K562 (cell line): ENCODE measurements at regions not wholly inside any gene's neighbourhood (a gene's known extent, or its start where the extent isn't known, plus 50 kb on each side); places are given as distances from the start of the nearest gene placed in this dataset.

Source experiments
- HDAC1 ChIP-seq, 2 experiments: fragments of 450-650 bp; IDR thresholded peaks; 2 replicates each; pipeline ENCODE4 v1.6.1; 2016 to 2017; ENCODE audit warnings: inconsistent platforms in 1 of 2, mild to moderate bottlenecking in 1 of 2, moderate library complexity in 1 of 2
- KDM5B ChIP-seq: fragments of 200-600 bp; sonication (generic); IDR thresholded peaks from 2 replicates; pipeline ENCODE4 v1.6.1; 2012; ENCODE audit warnings: low read depth, mild to moderate bottlenecking, moderate library complexity, low read length, control low read depth, inconsistent platforms; ENCODE audit not compliant: insufficient replicate concordance
- MTA3 ChIP-seq: fragments of 450-650 bp; formaldehyde crosslinking; IDR thresholded peaks from 2 replicates; pipeline ENCODE4 v1.6.1; 2017; ENCODE audit warnings: mild to moderate bottlenecking, borderline replicate concordance
- NCOA2 ChIP-seq, 2 experiments: fragments of 450-650 bp; IDR thresholded peaks; 2 replicates each; pipeline ENCODE4 v1.6.1; 2018; ENCODE audit warnings: mild to moderate bottlenecking in 2 of 2, moderate library complexity in 1 of 2; ENCODE audit not compliant: partially characterized antibody in 2 of 2
- NFE2L1 ChIP-seq: fragments of 450-650 bp; IDR thresholded peaks from 2 replicates; pipeline ENCODE4 v1.6.1; 2016; ENCODE audit warnings: missing genetic modification characterization, low read depth, mild to moderate bottlenecking, missing compliant biosample characterization, moderate library complexity, borderline replicate concordance
- NFYB ChIP-seq: IDR thresholded peaks from 2 replicates; pipeline ENCODE4 v1.6.1; 2011; ENCODE audit warnings: mild to moderate bottlenecking, moderate library complexity; ENCODE audit not compliant: insufficient read length; ENCODE audit errors: extremely low read depth
- NR1H2 ChIP-seq: sonication (generic); formaldehyde crosslinking; IDR thresholded peaks from 2 replicates; pipeline ENCODE4 v1.4.0; 2020; ENCODE audit warnings: mild to moderate bottlenecking, missing genetic modification reagents
- NUFIP1 ChIP-seq: fragments of 450-650 bp; IDR thresholded peaks from 2 replicates; pipeline ENCODE4 v1.6.1; 2018; ENCODE audit not compliant: partially characterized antibody
- TAF7 ChIP-seq: fragments of 450-650 bp; IDR thresholded peaks from 2 replicates; pipeline ENCODE4 v1.6.1; 2016; ENCODE audit warnings: missing genetic modification characterization, missing compliant biosample characterization
- ZBTB8A ChIP-seq: fragments of 450-650 bp; IDR thresholded peaks from 2 replicates; pipeline ENCODE4 v1.6.1; 2018; ENCODE audit warnings: mild to moderate bottlenecking, moderate library complexity; ENCODE audit not compliant: partially characterized antibody
- ZNF224 ChIP-seq: sonication (generic); formaldehyde crosslinking; IDR thresholded peaks from 2 replicates; pipeline ENCODE4 v1.8.0; 2022; ENCODE audit warnings: mild to moderate bottlenecking, missing genetic modification reagents
- ZNF586 ChIP-seq: fragments of 450-650 bp; formaldehyde crosslinking; conservative IDR thresholded peaks from 2 replicates; pipeline ENCODE4 v1.4.0; 2020; ENCODE audit warnings: mild to moderate bottlenecking, moderate library complexity
- ZNF696 ChIP-seq: fragments of 250-450 bp; sonication (Bioruptor Pico); conservative IDR thresholded peaks from 2 replicates; pipeline ENCODE4 v1.4.0; 2020; ENCODE audit warnings: mild to moderate bottlenecking, moderate library complexity
- TF ChIP-seq, protein P1 (sequence below): fragments of 200-600 bp; sonication (generic); IDR thresholded peaks from one replicate; pipeline ENCODE4 v1.6.1; 2012; ENCODE audit warnings: mild to moderate bottlenecking, low read depth, low read length, inconsistent platforms
- TF ChIP-seq, protein P2 (sequence below): IDR thresholded peaks from 2 replicates; pipeline ENCODE4 v1.6.1; 2011; ENCODE audit not compliant: insufficient read length; ENCODE audit errors: extremely low read depth

DNA sequence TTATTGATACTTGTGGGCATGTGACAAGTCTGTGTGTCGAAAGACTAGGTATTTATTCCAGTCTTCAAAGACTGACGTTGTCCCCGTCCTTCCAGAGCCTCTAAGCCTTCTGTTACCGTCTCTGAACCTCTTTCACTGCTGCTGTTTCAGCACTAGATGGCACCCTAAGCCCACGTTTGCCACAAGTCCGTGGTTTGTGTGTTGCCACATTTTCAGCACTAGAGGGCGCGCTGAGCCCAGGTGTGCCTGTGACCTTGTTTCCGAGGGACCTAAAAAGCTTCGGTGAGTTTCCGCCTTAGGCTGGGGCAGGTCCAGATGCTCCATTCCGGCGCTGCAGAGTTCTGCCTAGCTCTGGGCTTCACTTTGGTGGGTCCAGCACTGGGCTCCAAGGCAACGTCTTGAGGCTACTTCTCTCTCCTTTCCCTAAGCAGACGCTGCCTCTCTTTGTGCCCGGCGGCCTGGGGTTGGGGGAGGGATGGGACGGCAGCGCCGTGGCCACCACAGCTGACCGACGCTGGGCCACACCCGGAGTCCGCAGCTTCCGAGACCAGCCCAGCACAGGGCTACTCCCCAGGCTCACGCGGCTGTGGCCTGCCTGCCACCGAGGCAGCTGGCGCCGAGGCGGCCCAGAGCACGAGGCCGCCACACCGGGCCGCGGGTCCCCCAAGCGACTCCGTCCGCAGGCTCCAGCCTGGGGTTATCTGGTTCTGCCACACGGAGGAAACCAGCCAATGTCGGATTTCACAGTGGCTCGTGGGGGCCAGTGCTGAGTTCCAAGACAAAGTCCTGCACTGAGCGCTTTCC lies 520.2 kb downstream of the REEP3 start (continued):
- no peak for TF ChIP-seq TAF7 (tag)
- no peak for TF ChIP-seq ZBTB8A
- no peak for TF ChIP-seq MTA3
- TF ChIP-seq NR1H2 = no peak
- TF ChIP-seq, protein P1, sequence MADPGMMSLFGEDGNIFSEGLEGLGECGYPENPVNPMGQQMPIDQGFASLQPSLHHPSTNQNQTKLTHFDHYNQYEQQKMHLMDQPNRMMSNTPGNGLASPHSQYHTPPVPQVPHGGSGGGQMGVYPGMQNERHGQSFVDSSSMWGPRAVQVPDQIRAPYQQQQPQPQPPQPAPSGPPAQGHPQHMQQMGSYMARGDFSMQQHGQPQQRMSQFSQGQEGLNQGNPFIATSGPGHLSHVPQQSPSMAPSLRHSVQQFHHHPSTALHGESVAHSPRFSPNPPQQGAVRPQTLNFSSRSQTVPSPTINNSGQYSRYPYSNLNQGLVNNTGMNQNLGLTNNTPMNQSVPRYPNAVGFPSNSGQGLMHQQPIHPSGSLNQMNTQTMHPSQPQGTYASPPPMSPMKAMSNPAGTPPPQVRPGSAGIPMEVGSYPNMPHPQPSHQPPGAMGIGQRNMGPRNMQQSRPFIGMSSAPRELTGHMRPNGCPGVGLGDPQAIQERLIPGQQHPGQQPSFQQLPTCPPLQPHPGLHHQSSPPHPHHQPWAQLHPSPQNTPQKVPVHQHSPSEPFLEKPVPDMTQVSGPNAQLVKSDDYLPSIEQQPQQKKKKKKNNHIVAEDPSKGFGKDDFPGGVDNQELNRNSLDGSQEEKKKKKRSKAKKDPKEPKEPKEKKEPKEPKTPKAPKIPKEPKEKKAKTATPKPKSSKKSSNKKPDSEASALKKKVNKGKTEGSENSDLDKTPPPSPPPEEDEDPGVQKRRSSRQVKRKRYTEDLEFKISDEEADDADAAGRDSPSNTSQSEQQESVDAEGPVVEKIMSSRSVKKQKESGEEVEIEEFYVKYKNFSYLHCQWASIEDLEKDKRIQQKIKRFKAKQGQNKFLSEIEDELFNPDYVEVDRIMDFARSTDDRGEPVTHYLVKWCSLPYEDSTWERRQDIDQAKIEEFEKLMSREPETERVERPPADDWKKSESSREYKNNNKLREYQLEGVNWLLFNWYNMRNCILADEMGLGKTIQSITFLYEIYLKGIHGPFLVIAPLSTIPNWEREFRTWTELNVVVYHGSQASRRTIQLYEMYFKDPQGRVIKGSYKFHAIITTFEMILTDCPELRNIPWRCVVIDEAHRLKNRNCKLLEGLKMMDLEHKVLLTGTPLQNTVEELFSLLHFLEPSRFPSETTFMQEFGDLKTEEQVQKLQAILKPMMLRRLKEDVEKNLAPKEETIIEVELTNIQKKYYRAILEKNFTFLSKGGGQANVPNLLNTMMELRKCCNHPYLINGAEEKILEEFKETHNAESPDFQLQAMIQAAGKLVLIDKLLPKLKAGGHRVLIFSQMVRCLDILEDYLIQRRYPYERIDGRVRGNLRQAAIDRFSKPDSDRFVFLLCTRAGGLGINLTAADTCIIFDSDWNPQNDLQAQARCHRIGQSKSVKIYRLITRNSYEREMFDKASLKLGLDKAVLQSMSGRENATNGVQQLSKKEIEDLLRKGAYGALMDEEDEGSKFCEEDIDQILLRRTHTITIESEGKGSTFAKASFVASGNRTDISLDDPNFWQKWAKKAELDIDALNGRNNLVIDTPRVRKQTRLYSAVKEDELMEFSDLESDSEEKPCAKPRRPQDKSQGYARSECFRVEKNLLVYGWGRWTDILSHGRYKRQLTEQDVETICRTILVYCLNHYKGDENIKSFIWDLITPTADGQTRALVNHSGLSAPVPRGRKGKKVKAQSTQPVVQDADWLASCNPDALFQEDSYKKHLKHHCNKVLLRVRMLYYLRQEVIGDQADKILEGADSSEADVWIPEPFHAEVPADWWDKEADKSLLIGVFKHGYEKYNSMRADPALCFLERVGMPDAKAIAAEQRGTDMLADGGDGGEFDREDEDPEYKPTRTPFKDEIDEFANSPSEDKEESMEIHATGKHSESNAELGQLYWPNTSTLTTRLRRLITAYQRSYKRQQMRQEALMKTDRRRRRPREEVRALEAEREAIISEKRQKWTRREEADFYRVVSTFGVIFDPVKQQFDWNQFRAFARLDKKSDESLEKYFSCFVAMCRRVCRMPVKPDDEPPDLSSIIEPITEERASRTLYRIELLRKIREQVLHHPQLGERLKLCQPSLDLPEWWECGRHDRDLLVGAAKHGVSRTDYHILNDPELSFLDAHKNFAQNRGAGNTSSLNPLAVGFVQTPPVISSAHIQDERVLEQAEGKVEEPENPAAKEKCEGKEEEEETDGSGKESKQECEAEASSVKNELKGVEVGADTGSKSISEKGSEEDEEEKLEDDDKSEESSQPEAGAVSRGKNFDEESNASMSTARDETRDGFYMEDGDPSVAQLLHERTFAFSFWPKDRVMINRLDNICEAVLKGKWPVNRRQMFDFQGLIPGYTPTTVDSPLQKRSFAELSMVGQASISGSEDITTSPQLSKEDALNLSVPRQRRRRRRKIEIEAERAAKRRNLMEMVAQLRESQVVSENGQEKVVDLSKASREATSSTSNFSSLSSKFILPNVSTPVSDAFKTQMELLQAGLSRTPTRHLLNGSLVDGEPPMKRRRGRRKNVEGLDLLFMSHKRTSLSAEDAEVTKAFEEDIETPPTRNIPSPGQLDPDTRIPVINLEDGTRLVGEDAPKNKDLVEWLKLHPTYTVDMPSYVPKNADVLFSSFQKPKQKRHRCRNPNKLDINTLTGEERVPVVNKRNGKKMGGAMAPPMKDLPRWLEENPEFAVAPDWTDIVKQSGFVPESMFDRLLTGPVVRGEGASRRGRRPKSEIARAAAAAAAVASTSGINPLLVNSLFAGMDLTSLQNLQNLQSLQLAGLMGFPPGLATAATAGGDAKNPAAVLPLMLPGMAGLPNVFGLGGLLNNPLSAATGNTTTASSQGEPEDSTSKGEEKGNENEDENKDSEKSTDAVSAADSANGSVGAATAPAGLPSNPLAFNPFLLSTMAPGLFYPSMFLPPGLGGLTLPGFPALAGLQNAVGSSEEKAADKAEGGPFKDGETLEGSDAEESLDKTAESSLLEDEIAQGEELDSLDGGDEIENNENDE = no peak
- TF ChIP-seq NCOA2 (IDR thresholded peaks at IDR 0.05; ENCODE audit: partially characterized antibody in 2 of 2) = no peak
- no peak for TF ChIP-seq ZNF224 (CRISPR knock-in tag)
- no peak for TF ChIP-seq ZNF586 (CRISPR knock-in tag)
- TF ChIP-seq NFYB = no peak
- TF ChIP-seq, protein P2, sequence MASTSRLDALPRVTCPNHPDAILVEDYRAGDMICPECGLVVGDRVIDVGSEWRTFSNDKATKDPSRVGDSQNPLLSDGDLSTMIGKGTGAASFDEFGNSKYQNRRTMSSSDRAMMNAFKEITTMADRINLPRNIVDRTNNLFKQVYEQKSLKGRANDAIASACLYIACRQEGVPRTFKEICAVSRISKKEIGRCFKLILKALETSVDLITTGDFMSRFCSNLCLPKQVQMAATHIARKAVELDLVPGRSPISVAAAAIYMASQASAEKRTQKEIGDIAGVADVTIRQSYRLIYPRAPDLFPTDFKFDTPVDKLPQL = no peak
- TF ChIP-seq KDM5B = no peak
- no peak for TF ChIP-seq HDAC1 (IDR thresholded peaks at IDR 0.05)
- no peak for TF ChIP-seq ZNF696 (CRISPR knock-in tag)
- TF ChIP-seq NFE2L1 (tag) = no peak
- TF ChIP-seq NUFIP1 = no peak
